ENCODE measurements at regions not wholly inside any gene's neighbourhood (a gene's known extent, or its start where the extent isn't known, plus 50 kb on each side); places are given as distances from the start of the nearest gene placed in this dataset.
"Not testable (repeated sequence)": the region's sequence is repeated elsewhere in the genome, so short reads cannot be mapped to it uniquely, and the experiment has no call there.

- DNase-seq: not testable (repeated sequence)
These were observed 1242.8 kb downstream of the TMEM121 start for GRCh38 chr14:106768972-106769700.

- DNase-seq: not testable (repeated sequence)
These were observed 1243.8 kb downstream of the TMEM121 start for GRCh38 chr14:106770158-106770672.

GRCh38 chr14:106774889-106775480, 1248.6 kb downstream of the TMEM121 start:
- not testable (repeated sequence) for DNase-seq

GRCh38 chr14:106776395-106776983, 1250.1 kb downstream of the TMEM121 start:
- DNase-seq: no peak

GRCh38 chr14:106778986-106779385, 1252.6 kb downstream of the TMEM121 start:
- no peak for DNase-seq

GRCh38 chr14:106786697-106787096, 1260.3 kb downstream of the TMEM121 start:
- no peak for DNase-seq

- DNase-seq: no peak
These were observed 1261.2 kb downstream of the TMEM121 start for GRCh38 chr14:106787626-106788025.

- no peak for DNase-seq
These were observed 1262.2 kb downstream of the TMEM121 start for GRCh38 chr14:106788534-106788933.

- DNase-seq: no peak
These were observed 1262.9 kb downstream of the TMEM121 start for GRCh38 chr14:106789318-106789717.

- peak; percentile 8 for DNase-seq
These were observed 1264.0 kb downstream of the TMEM121 start for GRCh38 chr14:106790189-106791036.

- DNase-seq: no peak
These were observed 1266.2 kb downstream of the TMEM121 start for GRCh38 chr14:106792543-106792942.

- not testable (repeated sequence) for DNase-seq
These were observed 1271.8 kb downstream of the TMEM121 start for GRCh38 chr14:106798166-106798565.

GRCh38 chr14:106802413-106803364, 1276.3 kb downstream of the TMEM121 start:
- DNase-seq: peak; percentile 0

GRCh38 chr14:106803379-106803778, 1277.0 kb downstream of the TMEM121 start:
- DNase-seq: no peak

- DNase-seq: no peak
These were observed 1281.1 kb downstream of the TMEM121 start for GRCh38 chr14:106807493-106807892.

- no peak for DNase-seq
These were observed 1282.1 kb downstream of the TMEM121 start for GRCh38 chr14:106808458-106808857.

- DNase-seq: no peak
These were observed 1282.5 kb downstream of the TMEM121 start for GRCh38 chr14:106808907-106809306.

GRCh38 chr14:106809615-106810014, 1283.2 kb downstream of the TMEM121 start:
- DNase-seq: no peak

GRCh38 chr14:106810168-106810567, 1283.8 kb downstream of the TMEM121 start:
- DNase-seq: not testable (repeated sequence)

GRCh38 chr14:106811162-106811561, 1284.8 kb downstream of the TMEM121 start:
- DNase-seq: no peak

GRCh38 chr14:106812788-106813476, 1286.5 kb downstream of the TMEM121 start:
- no peak for DNase-seq
